HCT116 (cell line): ENCODE measurements at regions not wholly inside any gene's neighbourhood (a gene's known extent, or its start where the extent isn't known, plus 50 kb on each side); places are given as distances from the start of the nearest gene placed in this dataset.

Experiments used
- ATAC-seq: fragments of 200-7000 bp; cut with Tn5 transposase; 2 replicates; pipeline ENCODE4 v1.9.1; 2020; ENCODE audit warnings: mild to moderate bottlenecking, moderate library complexity
- BruUV-seq: library from RNA; stranded (reverse); fragments of 400-500 nt; replicated peaks from 2 replicates; lab custom pipeline; 2021; lab: Mats Ljungman, UMichigan
- CTCF ChIA-PET: fragments of 300-600 bp; sonication (Branson Sonifier 250); formaldehyde crosslinking; loops from one replicate; lab custom pipeline; 2021; ENCODE audit warnings: antibody characterized with exemption; lab: Charles Lee
- POLR2A ChIA-PET: fragments of 300-600, 350-600 bp; sonication (Branson Sonifier 250); formaldehyde crosslinking; loops from one replicate; lab custom pipeline; 2021; ENCODE audit warnings: antibody characterized with exemption; lab: Charles Lee
- RAD21 ChIA-PET, 2 experiments: fragments of 300-600 bp; sonication (Branson Sonifier 250); formaldehyde crosslinking; loops; one replicate each; lab custom pipeline; 2023; ENCODE audit warnings: low total read pairs in 2 of 2; ENCODE audit not compliant: uncharacterized antibody in 2 of 2, unreplicated experiment in 2 of 2, low non-redundant PET in 1 of 2; lab: Charles Lee
- DNase-seq: peaks from one replicate; pipeline ENCODE4 v3.0.0-alpha.2; 2010; ENCODE audit warnings: low read depth, low spot score
- H2AFZ ChIP-seq: fragments of 200-600 bp; shearing (Covaris generic), sonication (generic); 2 replicates; pipeline ENCODE4 v1.6.1; 2017; ENCODE audit warnings: low read depth, mixed run types, mixed read lengths, antibody characterized with exemption, low read length; ENCODE audit not compliant: poor library complexity, severe bottlenecking
- H3K27ac ChIP-seq: 2 replicates; pipeline ENCODE4 v1.5.1; 2012; ENCODE audit warnings: low read depth, low read length
- H3K27me3 ChIP-seq: fragments of 200-600 bp; sonication (generic); 2 replicates; pipeline ENCODE4 v1.6.1; 2016; ENCODE audit warnings: mixed run types, low read length, mixed read lengths; ENCODE audit not compliant: insufficient read depth
- H3K36me3 ChIP-seq, 2 experiments: fragments of 200-500 bp in 1 of 2; fragments of 200-600 bp in 1 of 2; sonication (Bioruptor generic) in 1 of 2; sonication (generic) in 1 of 2; 2 replicates each; pipeline versions ENCODE4 v1.5.1 to v1.6.1; 2014 to 2016; ENCODE audit warnings: low read length in 2 of 2, inconsistent platforms in 1 of 2, mixed read lengths in 1 of 2, mixed run types in 1 of 2; ENCODE audit not compliant: insufficient read depth in 2 of 2, control insufficient read depth in 1 of 2
- H3K4me1 ChIP-seq, 2 experiments: fragments of 200-600 bp in 1 of 2; sonication (generic) in 1 of 2; 2 replicates each; pipeline versions ENCODE4 v1.5.1 to v1.6.1; 2012 to 2017; ENCODE audit warnings: low read length in 2 of 2, inconsistent platforms in 1 of 2, mild to moderate bottlenecking in 1 of 2, mixed read lengths in 1 of 2, mixed run types in 1 of 2, moderate library complexity in 1 of 2; ENCODE audit not compliant: insufficient read depth in 2 of 2, control insufficient read depth in 1 of 2
- H3K4me2 ChIP-seq: fragments of 200-600 bp; sonication (generic); 2 replicates; pipeline ENCODE4 v1.6.1; 2017; ENCODE audit warnings: mixed run types, low read length, mixed read lengths
- H3K4me3 ChIP-seq, 2 experiments: fragments of 200-600 bp in 1 of 2; sonication (generic) in 1 of 2; replicated peaks in 1 of 2; 2 replicates each; pipeline ENCODE4 v1.5.1; 2011 to 2016; ENCODE audit warnings: low read length in 2 of 2, control low read depth in 1 of 2, low read depth in 1 of 2, mild to moderate bottlenecking in 1 of 2, mixed read lengths in 1 of 2, mixed run types in 1 of 2
- H3K79me2 ChIP-seq: fragments of 200-600 bp; sonication (generic); 2 replicates; pipeline ENCODE4 v1.6.1; 2017; ENCODE audit warnings: mild to moderate bottlenecking, mixed run types, low read length, moderate library complexity, mixed read lengths; ENCODE audit not compliant: insufficient read depth
- H3K9ac ChIP-seq: fragments of 200-600 bp; sonication (generic); 2 replicates; pipeline ENCODE4 v1.6.1; 2016; ENCODE audit warnings: low read length, mixed read lengths
- H3K9me2 ChIP-seq: fragments of 200-600 bp; sonication (generic), shearing (Covaris generic); 2 replicates; pipeline ENCODE4 v1.6.1; 2017; ENCODE audit warnings: mixed run types, mild to moderate bottlenecking, moderate library complexity; ENCODE audit not compliant: insufficient read depth
- H3K9me3 ChIP-seq, 2 experiments: fragments of 200-500 bp in 1 of 2; fragments of 200-600 bp in 1 of 2; sonication (Bioruptor generic) in 1 of 2; sonication (generic) in 1 of 2; 2 replicates each; pipeline ENCODE4 v1.6.1; 2014 to 2017; ENCODE audit warnings: low read length in 2 of 2, mixed read lengths in 2 of 2, inconsistent platforms in 1 of 2, low read depth in 1 of 2, mild to moderate bottlenecking in 1 of 2, mixed run types in 1 of 2, moderate library complexity in 1 of 2; ENCODE audit not compliant: control insufficient read depth in 1 of 2, insufficient read depth in 1 of 2
- H4K20me1 ChIP-seq: fragments of 200-600 bp; sonication (generic), shearing (Covaris generic); 2 replicates; pipeline ENCODE4 v1.6.1; 2017; ENCODE audit warnings: mixed run types, mild to moderate bottlenecking, moderate library complexity; ENCODE audit not compliant: insufficient read depth
- FOSL1 ChIP-seq: IDR thresholded peaks from 2 replicates; pipeline ENCODE4 v1.6.1; 2012; ENCODE audit warnings: low read depth
- JUND ChIP-seq: IDR thresholded peaks from 2 replicates; pipeline ENCODE4 v1.6.1; 2012
- POLR2A ChIP-seq: IDR thresholded peaks from 2 replicates; pipeline ENCODE4 v1.7.0; 2011; ENCODE audit warnings: borderline replicate concordance; ENCODE audit not compliant: insufficient read depth, insufficient read length; ENCODE audit errors: extremely low read depth
- SRF ChIP-seq: IDR thresholded peaks from 2 replicates; pipeline ENCODE4 v1.6.1; 2012; ENCODE audit warnings: low read depth
- TCF7L2 ChIP-seq: IDR thresholded peaks from 2 replicates; pipeline ENCODE4 v1.7.0; 2011; ENCODE audit warnings: borderline replicate concordance, inconsistent platforms; ENCODE audit not compliant: insufficient read depth, insufficient read length; ENCODE audit errors: extremely low read depth
- YY1 ChIP-seq: IDR thresholded peaks from 2 replicates; pipeline ENCODE4 v1.6.1; 2011; ENCODE audit warnings: low read length, low read depth, moderate library complexity, mild to moderate bottlenecking; ENCODE audit not compliant: insufficient replicate concordance; ENCODE audit errors: extremely low read depth
- intact Hi-C: fragments of 100-400 bp; cut with micrococcal nuclease; formaldehyde crosslinking; loops from 2 replicates; pipeline ENCODE4 v1.10.0; 2022
- TF ChIP-seq, protein P1 (sequence below), 3 experiments: fragments of 200-600 bp in 1 of 3; sonication (generic) in 1 of 3; IDR thresholded peaks in 2 of 3; conservative IDR thresholded peaks in 1 of 3; 2 replicates each; pipeline ENCODE4 v1.5.1; 2012 to 2017; ENCODE audit warnings: low read depth in 2 of 3, low read length in 2 of 3, antibody characterized with exemption in 1 of 3, borderline replicate concordance in 1 of 3, control low read depth in 1 of 3, mild to moderate bottlenecking in 1 of 3, mixed read lengths in 1 of 3, mixed run types in 1 of 3, moderate library complexity in 1 of 3; ENCODE audit not compliant: insufficient read depth in 1 of 3

GRCh38 chr4:124037236-124037635, 640.6 kb downstream of the SPRY1 start:
- no peak for ATAC-seq
- no peak overlapping the region for H2AFZ ChIP-seq

GRCh38 chr4:124044330-124044729, 647.7 kb downstream of the SPRY1 start:
- intact Hi-C loops: no loop called here
- Histone ChIP-seq H3K9ac (no peak overlapping the region), H3K27ac (no peak overlapping the region), H3K9me3 (no peaks in the 10 kb centered on the region), H3K9me2 (no peaks in the 10 kb centered on the region), H4K20me1 (no peaks in the 10 kb centered on the region), H3K4me1 (no peaks in the 10 kb centered on the region), H3K36me3 (no peaks in the 10 kb centered on the region), H2AFZ (no peak overlapping the region), H3K4me3 (no peak overlapping the region), H3K4me2 (no peak overlapping the region), H3K27me3 (no peaks in the 10 kb centered on the region), H3K79me2 (no peaks in the 10 kb centered on the region)
- ATAC-seq (no peak), DNase-seq (no peak)
- TF ChIP-seq JUND (no peak), POLR2A (no peak), SRF (no peak)
- TF ChIP-seq, protein P1, sequence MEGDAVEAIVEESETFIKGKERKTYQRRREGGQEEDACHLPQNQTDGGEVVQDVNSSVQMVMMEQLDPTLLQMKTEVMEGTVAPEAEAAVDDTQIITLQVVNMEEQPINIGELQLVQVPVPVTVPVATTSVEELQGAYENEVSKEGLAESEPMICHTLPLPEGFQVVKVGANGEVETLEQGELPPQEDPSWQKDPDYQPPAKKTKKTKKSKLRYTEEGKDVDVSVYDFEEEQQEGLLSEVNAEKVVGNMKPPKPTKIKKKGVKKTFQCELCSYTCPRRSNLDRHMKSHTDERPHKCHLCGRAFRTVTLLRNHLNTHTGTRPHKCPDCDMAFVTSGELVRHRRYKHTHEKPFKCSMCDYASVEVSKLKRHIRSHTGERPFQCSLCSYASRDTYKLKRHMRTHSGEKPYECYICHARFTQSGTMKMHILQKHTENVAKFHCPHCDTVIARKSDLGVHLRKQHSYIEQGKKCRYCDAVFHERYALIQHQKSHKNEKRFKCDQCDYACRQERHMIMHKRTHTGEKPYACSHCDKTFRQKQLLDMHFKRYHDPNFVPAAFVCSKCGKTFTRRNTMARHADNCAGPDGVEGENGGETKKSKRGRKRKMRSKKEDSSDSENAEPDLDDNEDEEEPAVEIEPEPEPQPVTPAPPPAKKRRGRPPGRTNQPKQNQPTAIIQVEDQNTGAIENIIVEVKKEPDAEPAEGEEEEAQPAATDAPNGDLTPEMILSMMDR (IDR thresholded peaks at IDR 0.05 in 2 of 3, conservative IDR thresholded peaks at IDR 0.05 in 1 of 3; ENCODE audit: borderline replicate concordance in 1 of 3, insufficient read depth in 1 of 3, low read depth in 2 of 3, low read length in 2 of 3): no peak
- no TSS peak for BruUV-seq
- ChIA-PET POLR2A (no interaction called here), RAD21 (no interaction called here), CTCF (no interaction called here)

More at GRCh38 chr4:124037236-124037635, 640.6 kb downstream of the SPRY1 start:
- no peaks in the 10 kb centered on the region for H3K4me1 ChIP-seq
- no peaks in the 10 kb centered on the region for H3K27me3 ChIP-seq
- H4K20me1 ChIP-seq: no peaks in the 10 kb centered on the region
- CTCF ChIA-PET: no interaction called here
- H3K27ac ChIP-seq: no peak overlapping the region
- POLR2A ChIA-PET: no interaction called here
- no peaks in the 10 kb centered on the region for H3K9me3 ChIP-seq
- RAD21 ChIA-PET: no interaction called here
- no peaks in the 10 kb centered on the region for H3K36me3 ChIP-seq
- H3K4me3 ChIP-seq: no peak overlapping the region
- H3K9me2 ChIP-seq: no peaks in the 10 kb centered on the region
- BruUV-seq: no TSS peak
- intact Hi-C loops: no loop called here
- DNase-seq: no peak
- H3K4me2 ChIP-seq: no peak overlapping the region
- no peak overlapping the region for H3K9ac ChIP-seq
- TF ChIP-seq SRF: no peak
- TF ChIP-seq TCF7L2: no peak
- TF ChIP-seq YY1: no peak
- no peak for TF ChIP-seq FOSL1
- H3K79me2 ChIP-seq: no peaks in the 10 kb centered on the region
